Activated T-helper 17 cell treated with anti-CD3 and anti-CD28 coated beads, Interleukin-2, amount 50 U/mL, for 72 hours (primary cell): ENCODE measurements at regions not wholly inside any gene's neighbourhood (a gene's known extent, or its start where the extent isn't known, plus 50 kb on each side); places are given as distances from the start of the nearest gene placed in this dataset.
"Not testable (repeated sequence)": the region's sequence is repeated elsewhere in the genome, so short reads cannot be mapped to it uniquely, and the experiment has no call there.

Source experiments
- ATAC-seq: fragments of 150-1000 bp; cut with Tn5 transposase; replicated peaks from 2 replicates; pipeline ENCODE4 v1.10.0; 2021; ENCODE audit warnings: mild to moderate bottlenecking, moderate library complexity
- H3K27ac Mint-ChIP-seq: one replicate; pipeline ENCODE4 v1.8.0; 2022; ENCODE audit warnings: mixed read lengths
- H3K27me3 Mint-ChIP-seq: one replicate; pipeline ENCODE4 v1.8.0; 2022; ENCODE audit warnings: mixed read lengths
- H3K36me3 Mint-ChIP-seq: one replicate; pipeline ENCODE4 v1.8.0; 2022; ENCODE audit warnings: low read depth, mild to moderate bottlenecking, mixed read lengths
- H3K4me1 Mint-ChIP-seq: one replicate; pipeline ENCODE4 v1.8.0; 2022; ENCODE audit warnings: mixed read lengths
- H3K4me3 Mint-ChIP-seq: one replicate; pipeline ENCODE4 v1.8.0; 2022; ENCODE audit warnings: mild to moderate bottlenecking, mixed read lengths
- H3K9me3 Mint-ChIP-seq: one replicate; pipeline ENCODE4 v1.8.0; 2022; ENCODE audit warnings: mixed read lengths

DNA sequence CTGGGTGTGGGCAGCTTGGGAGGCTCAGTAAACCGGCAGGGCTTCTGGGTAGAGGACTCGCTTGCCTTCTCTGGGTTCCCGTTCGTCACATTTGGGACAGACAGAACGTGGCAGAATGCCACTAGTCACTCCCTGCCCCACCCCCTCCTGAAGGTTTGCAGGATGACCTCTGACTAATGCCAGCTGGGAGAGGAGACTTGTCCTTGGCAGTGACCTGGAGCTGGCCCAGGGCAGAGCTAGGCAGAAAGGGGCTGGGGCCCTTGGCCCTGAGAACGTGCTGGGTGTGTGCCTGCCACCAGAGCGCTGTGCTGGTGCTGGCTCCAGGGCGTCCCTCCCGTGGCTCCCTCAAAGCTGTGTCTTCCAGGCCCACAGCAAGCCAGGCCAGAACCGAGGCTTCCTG is 197.8 kb upstream of the TP53TG3 start:
- not testable (repeated sequence) for H3K27ac Mint-ChIP-seq, ATAC-seq, H3K4me3 Mint-ChIP-seq, H3K36me3 Mint-ChIP-seq, H3K9me3 Mint-ChIP-seq, H3K4me1 Mint-ChIP-seq, H3K27me3 Mint-ChIP-seq

DNA sequence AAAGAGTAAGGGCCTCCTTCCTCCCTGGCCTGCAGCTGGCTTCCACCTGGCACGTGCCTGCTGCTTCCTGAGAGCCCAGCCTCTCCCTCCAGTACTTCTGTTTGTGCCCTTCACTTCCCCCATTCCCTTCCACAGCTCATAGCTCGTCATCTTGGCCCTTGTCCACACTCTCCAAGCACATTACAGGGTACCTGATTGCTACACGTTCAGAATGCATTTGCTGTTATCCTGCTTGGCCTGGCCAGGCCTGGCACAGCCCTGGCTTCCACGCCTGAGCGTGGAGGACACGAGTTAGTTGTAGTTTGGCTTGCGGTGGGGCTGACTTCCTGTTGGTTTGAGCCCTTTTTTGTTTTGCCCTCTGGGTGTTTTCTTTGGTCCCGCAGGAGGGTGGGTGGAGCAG is 197.2 kb upstream of the TP53TG3 start:
- H3K27ac Mint-ChIP-seq, H3K36me3 Mint-ChIP-seq, H3K9me3 Mint-ChIP-seq: not testable (repeated sequence)

DNA sequence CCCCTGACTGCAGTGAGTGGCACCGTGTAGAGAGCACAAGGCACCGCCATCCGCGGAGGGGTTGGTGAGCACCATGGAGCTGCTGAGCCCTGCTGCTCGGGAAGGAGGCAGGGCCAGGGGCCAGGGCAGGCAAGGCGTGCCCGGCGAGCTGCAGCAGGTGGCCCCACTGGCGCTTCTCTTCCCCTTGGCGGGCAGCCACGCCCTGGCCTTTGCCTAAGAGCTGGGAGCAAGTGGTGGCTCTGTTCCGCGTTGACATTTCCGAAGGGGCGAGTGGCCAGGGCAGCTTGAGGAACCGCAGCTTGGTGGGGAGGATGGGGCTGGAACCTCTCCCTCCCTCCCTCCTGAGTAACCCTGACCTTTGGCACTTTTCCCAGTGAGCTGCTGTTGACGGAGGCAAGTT is 194.7 kb upstream of the TP53TG3 start:
- H3K27ac Mint-ChIP-seq, ATAC-seq, H3K36me3 Mint-ChIP-seq, H3K27me3 Mint-ChIP-seq, H3K9me3 Mint-ChIP-seq, H3K4me1 Mint-ChIP-seq, H3K4me3 Mint-ChIP-seq: not testable (repeated sequence)

More for the DNA sequence above, 197.2 kb upstream of the TP53TG3 start:
- not testable (repeated sequence) for H3K27me3 Mint-ChIP-seq, H3K4me3 Mint-ChIP-seq, H3K4me1 Mint-ChIP-seq, ATAC-seq

DNA sequence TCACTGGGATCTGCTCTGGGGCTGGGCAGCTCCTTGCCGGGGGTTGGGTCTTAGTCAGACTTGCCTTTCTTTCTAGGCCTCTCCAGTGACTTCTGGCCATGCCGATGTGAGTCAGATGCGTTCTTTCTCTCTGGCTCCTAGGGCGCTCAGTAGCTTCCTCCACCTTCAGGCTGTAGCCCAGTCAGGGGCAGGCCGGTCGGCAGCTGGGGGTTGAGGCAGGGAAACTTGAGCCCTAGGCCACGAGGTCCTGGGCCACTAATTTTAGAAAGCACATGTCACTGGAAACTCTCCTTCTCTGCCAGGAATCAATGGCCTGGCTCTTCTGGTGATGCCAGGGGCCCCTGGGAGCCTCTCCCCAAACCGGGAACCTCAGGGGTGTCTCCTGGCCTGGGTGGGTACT is 192.4 kb upstream of the TP53TG3 start:
- H3K9me3 Mint-ChIP-seq, H3K4me3 Mint-ChIP-seq, H3K27ac Mint-ChIP-seq, H3K36me3 Mint-ChIP-seq, ATAC-seq, H3K4me1 Mint-ChIP-seq, H3K27me3 Mint-ChIP-seq: not testable (repeated sequence)

DNA sequence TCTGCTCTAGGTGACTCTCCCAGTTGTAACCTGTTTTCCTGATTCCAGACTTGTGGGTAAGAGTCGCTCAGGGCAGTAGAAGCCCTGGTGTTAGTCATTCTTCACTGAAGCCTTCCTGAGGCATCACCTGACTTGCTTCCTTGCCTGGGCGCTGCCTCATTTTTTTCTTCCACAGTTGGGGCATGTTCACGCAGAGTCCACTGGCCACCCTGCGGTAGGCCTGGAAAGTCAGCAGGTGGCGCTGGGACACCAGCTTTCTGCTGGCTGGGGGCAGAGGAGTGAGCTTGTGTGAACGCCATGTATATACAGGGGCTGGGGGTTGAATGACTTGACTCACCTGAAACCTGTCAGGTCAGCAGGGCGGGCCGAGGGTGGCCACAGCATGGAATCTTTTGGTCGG is 189.3 kb upstream of the TP53TG3 start:
- not testable (repeated sequence) for H3K4me1 Mint-ChIP-seq, H3K36me3 Mint-ChIP-seq, H3K27me3 Mint-ChIP-seq, H3K9me3 Mint-ChIP-seq, H3K27ac Mint-ChIP-seq, ATAC-seq, H3K4me3 Mint-ChIP-seq

DNA sequence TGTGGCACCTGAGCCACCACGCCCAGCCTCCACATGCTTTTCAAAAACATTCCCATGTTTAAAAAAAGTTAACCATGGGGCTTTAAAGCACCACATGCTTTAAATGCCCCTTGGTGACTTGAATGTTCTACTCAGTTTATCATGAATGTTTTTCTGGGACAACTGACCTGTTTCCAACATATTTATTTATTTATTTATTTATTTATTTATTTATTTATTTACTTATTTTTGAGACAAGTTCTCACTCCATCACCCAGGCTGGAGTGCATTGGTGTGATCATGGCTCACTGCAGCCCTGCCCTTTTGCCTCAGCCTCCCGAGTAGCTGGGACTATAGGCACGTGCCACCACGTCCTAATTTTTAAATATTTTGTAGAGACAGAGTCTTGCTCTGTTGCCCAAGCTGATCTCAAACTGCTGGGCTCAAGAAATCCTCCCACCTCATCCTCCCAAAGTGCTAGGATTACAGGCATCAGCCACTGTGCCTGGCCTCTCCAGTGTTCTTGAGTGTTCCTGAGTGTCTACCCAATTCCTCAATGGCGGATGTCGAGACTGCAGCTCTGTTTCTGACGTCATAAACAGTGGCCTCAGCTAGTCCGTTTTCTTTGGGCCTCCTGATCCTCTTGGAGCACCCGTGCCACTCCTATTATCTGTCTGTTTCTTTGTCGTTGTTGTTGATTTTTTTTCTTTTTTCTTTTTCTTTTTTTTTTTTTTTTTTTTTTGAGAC is 185.7 kb upstream of the TP53TG3 start:
- not testable (repeated sequence) for ATAC-seq, H3K4me1 Mint-ChIP-seq, H3K27me3 Mint-ChIP-seq, H3K36me3 Mint-ChIP-seq, H3K9me3 Mint-ChIP-seq, H3K4me3 Mint-ChIP-seq, H3K27ac Mint-ChIP-seq

DNA sequence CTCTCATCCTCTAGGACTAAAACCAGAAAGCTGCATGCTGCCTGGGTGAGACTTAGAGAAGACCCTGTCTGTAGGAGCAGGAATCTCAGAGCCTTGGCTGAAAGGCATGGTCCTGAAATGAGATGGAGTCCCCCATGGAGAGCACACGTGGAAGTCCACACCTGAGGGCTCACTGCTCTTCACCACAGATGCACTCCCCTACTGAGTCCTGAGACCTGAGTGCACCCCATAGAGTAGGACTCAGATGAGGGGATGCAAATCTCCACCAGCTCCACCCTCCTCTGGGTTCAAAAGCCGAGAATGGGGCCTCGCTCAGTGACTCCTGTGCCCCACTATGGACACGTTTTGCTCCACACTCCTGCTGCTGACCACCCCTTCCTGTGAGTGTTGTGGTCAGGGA is 171.4 kb upstream of the TP53TG3 start:
- H3K36me3 Mint-ChIP-seq, H3K27me3 Mint-ChIP-seq, ATAC-seq, H3K27ac Mint-ChIP-seq, H3K4me1 Mint-ChIP-seq, H3K4me3 Mint-ChIP-seq, H3K9me3 Mint-ChIP-seq: not testable (repeated sequence)

DNA sequence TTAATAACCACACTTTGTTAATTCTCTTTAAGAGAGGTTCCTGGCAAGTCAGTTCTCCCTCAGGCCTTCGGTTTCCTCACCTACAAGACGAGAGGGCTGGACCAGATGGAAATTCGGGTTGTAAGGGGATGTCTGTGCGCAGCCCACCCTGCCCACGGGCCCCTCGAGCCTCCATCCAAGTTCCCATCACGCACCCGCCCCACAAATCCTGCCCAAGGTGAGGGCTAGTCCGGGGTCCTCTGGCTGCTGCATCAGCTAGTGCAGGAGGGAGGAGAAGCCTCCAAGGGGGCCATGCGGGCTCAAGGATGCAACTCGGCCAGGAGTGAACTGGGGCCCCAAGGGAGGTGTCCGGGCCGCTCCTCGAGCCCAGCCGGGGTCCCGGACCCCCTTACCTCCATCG is 169.6 kb upstream of the TP53TG3 start:
- H3K27me3 Mint-ChIP-seq, H3K4me3 Mint-ChIP-seq, ATAC-seq, H3K27ac Mint-ChIP-seq, H3K9me3 Mint-ChIP-seq, H3K36me3 Mint-ChIP-seq, H3K4me1 Mint-ChIP-seq: not testable (repeated sequence)

DNA sequence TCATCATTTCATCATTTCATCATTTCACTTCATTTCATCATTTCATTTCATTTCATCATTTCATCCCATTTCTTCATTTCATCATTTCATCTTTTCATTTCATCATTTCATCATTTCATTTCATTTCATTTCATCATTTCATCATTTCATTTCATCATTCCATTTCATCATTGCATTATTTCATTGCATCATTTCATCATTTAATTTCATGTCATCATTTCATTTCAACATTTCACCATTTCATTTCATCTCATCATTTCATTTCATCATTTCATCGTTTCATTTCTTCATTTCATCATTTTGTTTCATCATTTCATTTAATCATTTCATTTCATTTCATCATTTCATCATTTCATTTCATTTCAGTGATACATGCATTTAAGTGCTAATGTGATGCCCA is 166.9 kb upstream of the TP53TG3 start:
- not testable (repeated sequence) for H3K4me1 Mint-ChIP-seq, H3K9me3 Mint-ChIP-seq, H3K27me3 Mint-ChIP-seq, ATAC-seq, H3K36me3 Mint-ChIP-seq, H3K4me3 Mint-ChIP-seq, H3K27ac Mint-ChIP-seq

DNA sequence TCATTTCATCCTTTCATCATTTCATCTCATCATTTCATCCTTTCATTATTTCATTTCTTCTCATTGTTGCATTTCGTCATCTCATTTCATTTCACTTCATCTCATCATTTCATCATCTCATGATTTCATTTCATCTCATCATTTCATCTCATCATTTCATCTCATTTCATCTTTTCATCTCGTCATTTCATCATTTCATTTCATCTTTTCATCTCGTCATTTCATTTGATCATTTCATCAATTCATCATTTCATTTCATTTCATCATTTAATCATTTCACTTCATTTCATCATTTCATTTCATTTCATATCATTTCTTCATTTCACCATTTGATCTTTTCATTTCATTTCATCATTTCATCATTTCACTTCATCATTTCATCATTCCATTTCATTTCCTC is 131.3 kb upstream of the TP53TG3 start:
- H3K4me1 Mint-ChIP-seq, H3K27ac Mint-ChIP-seq, ATAC-seq, H3K36me3 Mint-ChIP-seq, H3K27me3 Mint-ChIP-seq, H3K9me3 Mint-ChIP-seq, H3K4me3 Mint-ChIP-seq: not testable (repeated sequence)

DNA sequence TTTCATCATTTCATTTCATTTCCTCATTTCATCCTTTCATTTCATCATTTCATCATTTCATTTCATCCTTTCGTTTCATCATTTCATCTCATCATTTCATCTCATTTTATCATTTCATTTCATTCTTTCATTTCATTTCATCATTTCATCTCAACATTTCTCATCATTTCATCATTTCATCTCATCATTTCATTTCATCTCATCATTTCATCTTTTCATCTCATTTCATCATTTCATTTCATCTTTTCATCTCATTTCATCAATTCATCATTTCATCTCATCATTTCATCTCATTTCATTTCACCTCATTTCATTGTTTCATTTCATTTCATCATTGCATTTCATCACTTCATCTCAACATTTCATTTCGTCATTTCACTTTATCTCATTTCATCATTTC is 129.7 kb upstream of the TP53TG3 start:
- H3K4me1 Mint-ChIP-seq, H3K4me3 Mint-ChIP-seq, H3K27ac Mint-ChIP-seq, H3K27me3 Mint-ChIP-seq, H3K36me3 Mint-ChIP-seq, ATAC-seq, H3K9me3 Mint-ChIP-seq: not testable (repeated sequence)
